HG02870 (cell line): ENCODE measurements at regions not wholly inside any gene's neighbourhood (a gene's known extent, or its start where the extent isn't known, plus 50 kb on each side); places are given as distances from the start of the nearest gene placed in this dataset.

Source experiments
- ATAC-seq: cut with Tn5 transposase; IDR thresholded peaks from one replicate; pipeline ENCODE4 v1.9.1; 2021; ENCODE audit warnings: mild to moderate bottlenecking, moderate library complexity; ENCODE audit not compliant: unreplicated experiment

DNA sequence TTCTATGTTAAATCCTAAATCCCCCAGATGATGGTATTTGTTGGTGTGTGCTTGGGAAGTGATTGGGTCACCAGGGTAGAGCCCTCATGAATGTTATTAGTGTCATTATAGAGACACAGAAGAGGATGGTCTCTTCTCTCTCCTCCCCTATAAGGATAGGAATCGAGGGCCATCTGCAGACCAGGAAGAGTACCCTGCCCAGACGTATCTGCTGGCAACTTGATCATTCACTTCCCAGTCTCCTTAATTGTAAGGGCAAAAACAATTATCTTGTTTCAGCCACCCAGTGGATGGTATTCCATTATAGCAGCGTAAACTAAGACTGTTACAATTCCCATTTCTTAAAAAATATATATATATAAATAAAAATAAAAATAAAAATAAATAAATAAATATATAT is 892.2 kb downstream of the SI start:
- no peak for ATAC-seq

- ATAC-seq = no peak
These were observed 899.1 kb downstream of the SI start for GRCh38 chr3:164179110-164179774.

- ATAC-seq = no peak
These were observed 904.2 kb downstream of the SI start for GRCh38 chr3:164174059-164174458.

GRCh38 chr3:164155400-164155799 is 922.9 kb downstream of the SI start:
- ATAC-seq = no peak

DNA sequence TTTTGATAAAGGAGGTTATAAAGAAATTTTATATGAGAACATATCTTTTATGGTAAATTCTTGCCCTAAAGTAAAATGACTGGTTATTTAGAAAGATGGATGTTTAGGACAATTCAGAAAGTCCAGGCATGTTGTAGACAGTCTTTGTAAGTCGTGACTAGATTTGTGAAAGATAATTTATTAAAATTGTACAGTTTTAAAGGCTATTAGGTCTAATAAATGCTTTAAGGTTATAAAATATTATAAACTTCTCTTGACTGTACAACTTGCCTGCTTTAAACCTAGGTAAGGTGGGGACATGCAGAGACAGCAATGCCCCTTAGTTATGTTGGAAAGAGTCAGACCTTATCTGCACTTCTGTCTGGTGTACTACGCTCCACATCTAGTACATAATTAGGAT is 933.5 kb downstream of the SI start:
- ATAC-seq = no peak

DNA sequence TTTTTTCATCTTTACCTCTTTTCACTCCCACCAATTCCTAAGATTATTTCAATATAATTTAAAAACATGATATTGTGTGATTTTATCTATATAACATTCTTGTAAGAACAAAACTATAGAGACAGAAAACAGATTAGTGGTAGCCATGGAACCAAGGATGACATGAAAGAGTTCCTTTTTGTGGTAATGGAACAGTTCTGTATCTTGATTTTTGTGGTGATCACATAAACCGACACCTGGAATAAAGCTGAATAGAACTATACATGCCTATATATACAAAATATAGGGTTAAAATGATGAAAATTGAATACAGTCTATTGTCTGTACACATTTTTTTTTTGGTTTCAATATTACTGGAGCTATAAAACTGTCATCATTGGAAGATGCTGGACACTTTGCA is 945.4 kb downstream of the SI start:
- no peak for ATAC-seq

DNA sequence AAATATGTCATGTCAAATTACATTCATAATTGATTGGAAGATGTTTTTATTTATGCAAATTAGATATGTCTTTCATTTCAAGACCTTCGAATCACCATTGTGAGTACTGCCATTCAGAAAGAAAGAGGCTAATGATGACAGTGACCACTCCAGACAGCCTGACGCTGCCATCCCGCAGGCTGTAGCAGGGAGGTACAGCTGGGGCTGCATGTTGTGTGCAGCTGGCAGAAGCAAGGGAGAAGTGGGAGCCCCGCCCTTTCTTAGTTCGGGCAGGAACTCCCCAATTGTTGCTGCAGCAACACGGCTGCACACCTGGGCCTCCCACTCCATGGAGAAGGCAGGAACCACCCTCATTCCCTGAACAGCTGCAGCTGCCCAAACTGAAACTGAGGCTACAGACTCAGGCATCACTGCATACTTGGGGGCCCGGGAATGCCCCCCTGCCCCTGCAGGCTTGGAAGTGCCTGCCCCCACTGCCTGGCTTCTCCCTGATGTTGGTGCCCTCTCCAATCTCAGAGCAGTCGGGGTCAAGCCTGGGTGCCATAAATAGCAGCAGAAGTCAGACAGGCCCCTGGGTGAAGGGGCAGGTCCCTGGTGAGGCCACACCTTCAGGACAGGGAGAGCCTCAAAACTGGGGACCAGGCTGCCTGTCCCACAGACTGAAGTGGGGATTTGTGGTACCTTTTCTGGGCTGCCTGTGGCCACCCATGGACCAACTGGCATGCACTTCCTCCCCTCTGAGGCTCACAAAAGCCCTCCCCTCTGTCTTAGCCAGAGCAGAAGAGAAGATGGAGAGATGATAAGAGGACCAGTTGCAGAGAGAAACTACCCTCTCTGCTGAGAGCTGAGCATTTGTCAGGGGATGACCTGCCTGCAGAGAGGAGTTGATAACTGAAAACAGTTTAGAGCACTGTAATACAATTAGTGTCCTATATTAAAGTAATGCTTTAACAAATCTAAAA is 964.6 kb downstream of the SI start:
- ATAC-seq = no peak

GRCh38 chr3:164096352-164096751 is 981.9 kb downstream of the SI start:
- ATAC-seq = no peak

- ATAC-seq = no peak
These were observed 982.3 kb downstream of the SI start for GRCh38 chr3:164095949-164096348.

DNA sequence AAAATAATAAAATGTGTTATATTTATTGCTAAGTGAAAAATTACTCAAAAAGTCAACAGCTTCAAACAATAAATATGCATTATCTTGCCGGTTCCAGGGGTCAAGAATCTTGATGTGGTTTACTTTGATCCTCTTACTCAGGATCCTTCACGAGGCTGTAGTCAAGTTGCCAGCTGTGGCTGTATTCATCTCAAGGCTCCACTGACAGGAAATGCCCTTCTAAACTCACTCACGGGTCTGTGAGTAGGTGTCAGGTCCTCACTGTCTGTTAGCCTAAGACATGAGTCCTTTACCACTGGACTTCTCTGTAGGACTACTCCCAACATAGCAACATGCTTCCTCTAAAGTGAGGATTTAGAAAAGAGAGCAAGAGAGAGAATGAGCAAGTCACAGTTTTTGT is 983.0 kb downstream of the SI start:
- no peak for ATAC-seq

GRCh38 chr3:164094546-164094945 is 983.8 kb downstream of the SI start:
- no peak for ATAC-seq

DNA sequence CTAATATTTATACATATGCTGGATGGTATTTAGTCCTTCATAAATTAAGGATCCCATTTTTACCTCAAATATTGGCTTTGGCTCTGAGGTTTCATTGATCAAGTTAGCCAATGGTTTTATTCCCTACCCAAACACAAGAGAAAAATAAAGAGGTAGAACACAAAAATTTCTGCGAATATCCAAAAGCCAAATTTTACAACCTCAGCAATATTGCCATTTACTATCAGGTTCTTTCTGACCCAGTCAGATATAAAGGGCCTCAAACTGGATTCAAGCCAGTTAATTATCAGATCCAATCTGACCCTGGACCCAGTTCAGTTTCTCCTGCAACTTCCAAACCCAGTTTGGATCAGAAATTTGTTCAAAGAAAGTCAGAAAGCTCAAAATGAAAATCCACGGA is 998.1 kb downstream of the SI start:
- no peak for ATAC-seq

DNA sequence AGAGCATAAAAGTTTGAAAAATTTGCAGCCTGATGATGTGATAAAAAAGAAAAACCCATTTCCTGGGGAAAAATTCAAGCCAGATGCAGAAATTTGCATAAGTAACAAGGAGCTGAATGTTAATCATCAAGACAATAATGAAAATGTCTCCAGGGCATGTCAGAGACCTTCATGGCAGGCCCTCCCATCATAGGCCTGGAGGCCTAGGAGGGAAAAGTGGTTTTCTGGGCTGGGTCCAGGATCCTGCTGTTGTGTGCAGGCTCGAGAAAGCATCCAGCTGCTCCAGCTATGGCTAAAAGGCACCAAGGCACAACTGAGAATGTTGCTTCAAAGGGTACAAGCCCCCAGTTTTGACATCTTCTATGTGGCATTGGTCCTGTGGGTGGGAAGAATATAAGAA is 1014.0 kb downstream of the SI start:
- no peak for ATAC-seq

GRCh38 chr3:164060923-164061322 is 1017.4 kb downstream of the SI start:
- ATAC-seq = no peak

DNA sequence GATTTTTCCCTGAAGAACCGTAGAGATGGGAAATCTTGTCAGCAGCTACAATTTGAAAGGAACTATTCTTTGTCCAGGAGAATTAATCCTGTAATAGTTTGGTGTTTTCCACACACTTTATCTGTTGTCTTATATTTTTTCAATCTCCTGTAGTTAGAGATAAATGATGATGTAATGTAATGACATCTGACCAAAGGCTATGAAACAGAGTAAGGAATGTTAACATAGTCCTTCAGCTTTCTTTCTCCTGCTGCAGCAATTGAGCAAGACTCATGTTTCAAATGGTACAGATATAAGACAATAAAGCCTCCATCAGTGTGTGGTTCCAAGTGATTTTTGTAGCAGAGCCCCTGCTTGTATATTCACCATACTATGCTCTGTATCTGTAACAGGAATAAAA is 1028.4 kb downstream of the SI start:
- no peak for ATAC-seq

DNA sequence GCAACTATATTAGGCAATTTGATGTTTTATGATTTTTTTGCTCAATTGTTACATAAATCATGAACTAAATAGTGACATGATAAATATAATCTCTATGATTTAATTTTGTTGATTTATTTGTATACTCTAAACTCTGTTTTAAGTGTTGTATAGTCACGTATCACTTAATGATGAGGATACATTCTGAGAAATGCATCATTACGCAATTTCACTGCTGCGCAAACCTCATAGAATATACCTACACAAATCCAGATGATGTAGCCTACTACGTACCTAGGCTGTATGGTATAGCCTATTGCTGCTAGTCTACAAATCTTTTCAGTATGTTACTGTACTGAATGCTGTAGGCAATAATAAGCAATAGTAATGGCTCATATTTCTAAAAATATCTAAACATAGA is 1029.8 kb downstream of the SI start:
- ATAC-seq = no peak

DNA sequence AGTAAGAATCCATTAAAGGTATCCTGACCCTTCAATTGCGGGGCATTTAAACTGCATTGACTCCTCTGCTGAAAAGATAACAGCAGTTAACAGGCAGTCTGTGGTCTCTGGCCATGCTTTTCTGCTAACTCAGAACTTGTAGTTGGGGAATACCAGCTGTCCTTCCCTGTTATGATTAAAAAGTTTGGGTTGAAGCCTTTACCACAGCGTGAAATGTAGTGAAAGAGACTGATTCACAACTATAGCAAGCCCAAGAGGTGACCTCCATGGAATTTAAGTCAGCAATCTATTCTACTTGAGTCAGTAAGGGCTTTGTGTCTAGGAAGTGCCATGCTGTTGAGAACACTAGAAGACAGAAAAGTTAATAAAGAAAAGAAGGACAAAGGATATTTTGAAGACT is 1037.3 kb downstream of the SI start:
- ATAC-seq = no peak

- no peak for ATAC-seq
These were observed 1048.1 kb downstream of the SI start for GRCh38 chr3:164030194-164030593.

DNA sequence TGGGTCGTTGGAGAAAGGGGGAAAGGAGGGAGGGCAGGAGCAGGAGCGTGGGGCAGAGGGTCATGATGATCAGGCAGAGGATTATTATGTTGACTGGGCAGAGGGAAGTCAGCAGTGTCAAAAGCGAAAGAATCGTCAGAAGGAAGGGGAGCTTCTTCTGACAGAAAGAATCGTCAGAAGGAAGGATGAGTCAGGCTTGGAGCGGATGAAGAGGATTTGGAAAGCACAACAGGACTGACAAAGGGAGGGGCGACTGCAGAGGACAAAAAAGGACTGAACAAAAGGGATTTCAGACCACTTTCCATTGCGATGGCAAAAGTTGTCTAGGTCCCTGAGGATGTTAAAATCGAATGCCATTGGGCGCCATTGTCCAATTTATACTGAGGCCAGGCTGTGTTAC is 1053.5 kb downstream of the SI start:
- no peak for ATAC-seq

DNA sequence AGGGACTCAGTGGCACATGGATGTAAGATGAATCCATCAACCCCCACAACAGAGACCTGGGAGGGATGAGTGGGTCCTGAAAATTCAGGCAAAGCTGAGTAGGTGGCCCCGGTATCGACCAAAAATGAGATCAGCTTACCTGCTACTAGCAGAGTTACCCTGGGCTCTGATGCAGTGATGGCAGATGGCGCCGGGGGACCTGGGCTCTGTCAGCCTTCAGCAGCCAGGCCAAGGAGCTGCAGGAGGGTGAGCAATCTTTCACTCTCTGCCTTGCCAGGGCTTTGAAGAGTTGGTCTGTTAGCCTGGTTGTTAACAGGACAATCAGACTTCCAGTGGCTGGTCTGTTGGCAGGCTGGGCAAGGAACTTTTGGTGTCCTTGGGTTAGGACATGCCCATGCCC is 1054.8 kb downstream of the SI start:
- no peak for ATAC-seq

- ATAC-seq = no peak
These were observed 1059.8 kb downstream of the SI start for GRCh38 chr3:164018500-164018899.

DNA sequence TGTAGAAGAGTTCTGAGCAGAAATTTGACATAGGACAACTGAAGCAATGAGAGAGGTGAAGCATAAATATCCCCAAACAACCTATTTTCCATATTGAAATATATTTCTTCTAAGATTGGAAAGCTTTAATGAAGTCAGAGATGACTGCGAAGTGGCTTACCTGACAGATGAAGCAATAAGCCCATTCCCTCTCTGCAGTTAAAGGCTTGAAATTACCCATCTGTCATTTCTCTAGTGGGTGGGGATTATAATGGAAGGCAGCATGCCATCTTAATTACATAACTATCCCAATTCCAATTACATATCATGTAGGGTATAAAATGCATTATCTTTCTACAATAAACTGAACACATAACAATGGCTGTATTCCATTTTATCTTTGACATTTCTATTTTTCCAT is 1070.5 kb downstream of the SI start:
- ATAC-seq = no peak
